Activated B cell treated with CpG ODN at 0.5 μM for 24 hours (primary cell): ENCODE measurements at regions not wholly inside any gene's neighbourhood (a gene's known extent, or its start where the extent isn't known, plus 50 kb on each side); places are given as distances from the start of the nearest gene placed in this dataset.

ENCODE experiments used
- ATAC-seq: fragments of 200-7000 bp; cut with Tn5 transposase; one replicate; pipeline ENCODE4 v1.10.0; 2021; ENCODE audit warnings: low read depth, mild to moderate bottlenecking, moderate library complexity
- CTCF ChIA-PET: fragments of 350-600 bp; sonication (Branson Sonifier 250); formaldehyde crosslinking; loops from one replicate; lab custom pipeline; 2021; ENCODE audit warnings: antibody characterized with exemption; lab: Charles Lee
- POLR2A ChIA-PET: fragments of 350-600 bp; sonication (Branson Sonifier 250); formaldehyde crosslinking; loops from one replicate; lab custom pipeline; 2021; ENCODE audit warnings: antibody characterized with exemption; lab: Charles Lee
- DNase-seq: peaks from one replicate; pipeline ENCODE4 v3.0.0; 2022
- H3K27ac Mint-ChIP-seq: one replicate; pipeline ENCODE4 v1.8.0; 2020; ENCODE audit warnings: mixed read lengths
- H3K27me3 Mint-ChIP-seq: one replicate; pipeline ENCODE4 v1.8.0; 2021; ENCODE audit warnings: mixed read lengths
- H3K36me3 Mint-ChIP-seq: one replicate; pipeline ENCODE4 v1.8.0; 2021; ENCODE audit warnings: low read depth, mixed read lengths
- H3K4me1 Mint-ChIP-seq: one replicate; pipeline ENCODE4 v1.8.0; 2021; ENCODE audit warnings: mixed read lengths
- H3K4me3 Mint-ChIP-seq: one replicate; pipeline ENCODE4 v1.8.0; 2020; ENCODE audit warnings: mild to moderate bottlenecking, mixed read lengths
- H3K9me3 Mint-ChIP-seq: one replicate; pipeline ENCODE4 v1.8.0; 2020; ENCODE audit warnings: mixed read lengths
- intact Hi-C: fragments of 100-400 bp; cut with micrococcal nuclease; formaldehyde crosslinking; loops from one replicate; pipeline ENCODE4 v1.15.1; 2024
- TF ChIP-seq, protein P1 (sequence below): fragments of 200-600 bp; IDR thresholded peaks from one replicate; pipeline ENCODE4 v1.8.0; 2022; ENCODE audit warnings: antibody characterized with exemption, mild to moderate bottlenecking

DNA sequence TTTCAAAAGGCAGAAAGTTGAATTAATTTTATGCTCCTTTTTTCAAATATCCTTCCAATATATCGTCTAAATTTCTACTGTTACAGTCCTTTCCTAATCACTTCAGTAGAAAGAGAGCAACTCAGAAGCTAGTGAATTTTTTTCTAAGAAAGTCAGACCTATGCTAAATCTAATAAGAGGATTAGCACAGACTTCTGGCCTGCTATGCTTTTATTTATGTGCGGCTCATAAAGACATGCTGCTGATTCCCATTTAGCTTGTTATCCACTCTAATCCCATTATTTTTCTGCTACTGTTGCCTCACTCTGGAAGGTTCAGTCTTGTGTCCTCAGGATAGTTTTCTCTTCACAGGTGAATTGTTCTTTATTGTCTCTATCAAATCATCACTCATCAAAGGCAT, 473.5 kb upstream of the FAM241A start:
- DNase-seq, result no peak
- Mint-ChIP-seq H3K4me3 (no peak overlapping the region), H3K27me3 (no peaks in the 10 kb centered on the region), H3K36me3 (no peaks in the 10 kb centered on the region), H3K4me1 (no peaks in the 10 kb centered on the region), H3K27ac (no peak overlapping the region), H3K9me3 (no peaks in the 10 kb centered on the region)
- ChIA-PET CTCF (no interaction called here), POLR2A (no interaction called here)
- no peak for ATAC-seq
- TF ChIP-seq, protein P1, sequence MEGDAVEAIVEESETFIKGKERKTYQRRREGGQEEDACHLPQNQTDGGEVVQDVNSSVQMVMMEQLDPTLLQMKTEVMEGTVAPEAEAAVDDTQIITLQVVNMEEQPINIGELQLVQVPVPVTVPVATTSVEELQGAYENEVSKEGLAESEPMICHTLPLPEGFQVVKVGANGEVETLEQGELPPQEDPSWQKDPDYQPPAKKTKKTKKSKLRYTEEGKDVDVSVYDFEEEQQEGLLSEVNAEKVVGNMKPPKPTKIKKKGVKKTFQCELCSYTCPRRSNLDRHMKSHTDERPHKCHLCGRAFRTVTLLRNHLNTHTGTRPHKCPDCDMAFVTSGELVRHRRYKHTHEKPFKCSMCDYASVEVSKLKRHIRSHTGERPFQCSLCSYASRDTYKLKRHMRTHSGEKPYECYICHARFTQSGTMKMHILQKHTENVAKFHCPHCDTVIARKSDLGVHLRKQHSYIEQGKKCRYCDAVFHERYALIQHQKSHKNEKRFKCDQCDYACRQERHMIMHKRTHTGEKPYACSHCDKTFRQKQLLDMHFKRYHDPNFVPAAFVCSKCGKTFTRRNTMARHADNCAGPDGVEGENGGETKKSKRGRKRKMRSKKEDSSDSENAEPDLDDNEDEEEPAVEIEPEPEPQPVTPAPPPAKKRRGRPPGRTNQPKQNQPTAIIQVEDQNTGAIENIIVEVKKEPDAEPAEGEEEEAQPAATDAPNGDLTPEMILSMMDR, result no peak
- intact Hi-C loops, result no loop called here

DNA sequence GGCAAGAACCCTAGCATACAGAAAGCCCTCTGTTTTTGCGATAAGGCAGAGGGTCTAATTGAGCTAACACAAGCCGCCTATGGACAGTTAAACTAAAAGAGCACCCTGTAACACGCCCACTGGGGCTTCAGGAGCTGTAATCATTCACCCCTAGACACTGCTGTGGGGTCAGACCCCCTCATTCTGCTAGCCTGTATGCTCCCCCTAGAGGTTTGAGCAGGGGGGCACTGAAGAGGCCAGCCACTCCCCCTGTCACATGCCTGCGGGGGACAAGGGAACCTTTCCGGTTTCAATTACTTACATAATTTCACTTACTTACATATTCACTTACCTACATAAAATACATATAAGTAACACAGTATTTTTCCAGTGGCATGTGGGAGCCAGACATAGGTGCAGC, 469.5 kb upstream of the FAM241A start:
- Mint-ChIP-seq H3K27ac (no peak overlapping the region), H3K9me3 (no peaks in the 10 kb centered on the region), H3K4me3 (no peak overlapping the region), H3K27me3 (no peaks in the 10 kb centered on the region), H3K36me3 (no peaks in the 10 kb centered on the region), H3K4me1 (no peaks in the 10 kb centered on the region)
- ChIA-PET CTCF (no interaction called here), POLR2A (no interaction called here)
- no peak for DNase-seq
- TF ChIP-seq, protein P1, result no peak
- ATAC-seq, result no peak
- intact Hi-C loops, result no loop called here

DNA sequence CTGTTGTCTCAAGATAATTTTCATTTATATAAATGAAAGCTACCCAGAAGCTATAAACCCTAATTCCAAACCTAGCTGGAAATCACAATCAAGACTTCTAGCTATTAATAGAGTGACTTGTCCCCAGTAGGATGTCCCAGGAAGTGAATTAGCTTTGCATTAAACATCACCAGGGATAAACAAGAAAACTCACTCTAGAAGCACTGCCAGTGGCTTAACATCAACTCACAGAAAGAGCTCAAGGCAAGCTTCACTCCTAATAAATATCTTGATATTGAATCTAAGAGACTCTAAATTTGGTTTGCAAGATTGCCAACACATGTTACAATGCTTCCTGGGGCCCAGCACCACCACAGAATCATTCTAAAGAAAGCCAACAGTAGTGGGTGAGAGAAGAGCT, 468.7 kb upstream of the FAM241A start:
- Mint-ChIP-seq H3K27ac (no peak overlapping the region), H3K4me3 (no peak overlapping the region), H3K36me3 (no peaks in the 10 kb centered on the region), H3K4me1 (no peaks in the 10 kb centered on the region), H3K9me3 (no peaks in the 10 kb centered on the region), H3K27me3 (no peaks in the 10 kb centered on the region)
- intact Hi-C loops, result no loop called here
- no peak for ATAC-seq
- no peak for DNase-seq
- TF ChIP-seq, protein P1, result no peak
- ChIA-PET CTCF (interaction anchor here (0.6 kb wide), 1 partner anchor 32 kb away, joined by 3 read pairs; no protein-coding TSS in a partner anchor), POLR2A (no interaction called here)

DNA sequence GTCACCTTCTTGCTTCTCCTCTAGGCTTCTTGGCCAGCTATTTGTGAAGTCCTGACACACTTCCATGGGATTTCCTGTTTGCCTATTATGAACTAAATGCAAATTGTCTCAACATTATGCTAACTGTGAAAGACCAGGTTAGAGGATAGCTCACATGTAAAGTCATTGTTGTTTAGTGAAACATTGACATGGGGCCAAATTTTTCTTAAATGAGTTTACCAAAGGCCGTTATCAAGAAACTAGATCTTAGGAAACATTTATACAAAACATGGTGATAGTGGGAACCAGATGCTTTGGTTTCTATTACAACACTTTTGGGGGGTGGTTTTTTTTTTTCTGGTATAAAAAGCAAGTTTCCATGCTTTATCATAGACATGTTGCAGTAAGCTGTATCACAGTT, 466.8 kb upstream of the FAM241A start:
- no peaks in the 10 kb centered on the region for H3K9me3 Mint-ChIP-seq
- TF ChIP-seq, protein P1, result no peak
- H3K4me3 Mint-ChIP-seq, result no peak overlapping the region
- POLR2A ChIA-PET, result no interaction called here
- intact Hi-C loops, result no loop called here
- no peaks in the 10 kb centered on the region for H3K36me3 Mint-ChIP-seq
- no peak for DNase-seq
- H3K4me1 Mint-ChIP-seq, result no peaks in the 10 kb centered on the region
- no peak for ATAC-seq
- CTCF ChIA-PET, result no interaction called here
- no peaks in the 10 kb centered on the region for H3K27me3 Mint-ChIP-seq
- H3K27ac Mint-ChIP-seq, result no peak overlapping the region

DNA sequence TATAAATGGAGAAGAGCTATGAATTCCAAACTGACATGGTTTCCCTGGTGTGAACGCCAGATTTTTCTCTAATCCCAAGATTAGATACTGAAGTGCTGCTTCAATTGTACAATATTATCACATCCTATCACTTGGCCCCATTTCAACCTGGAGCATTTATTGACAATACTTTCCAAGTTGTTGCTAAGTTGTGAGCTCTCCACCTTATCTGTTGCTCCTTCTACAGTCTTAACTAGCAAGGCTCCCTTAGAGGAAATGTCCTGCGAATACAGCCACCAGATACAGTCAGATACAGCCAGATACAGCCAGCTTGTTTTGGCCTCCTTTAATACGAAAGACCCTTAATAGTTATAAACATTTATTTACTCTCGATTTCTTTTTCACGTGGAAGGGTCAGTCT, 466.3 kb upstream of the FAM241A start:
- Mint-ChIP-seq H3K9me3 (no peaks in the 10 kb centered on the region), H3K4me1 (no peaks in the 10 kb centered on the region), H3K36me3 (no peaks in the 10 kb centered on the region), H3K4me3 (no peak overlapping the region), H3K27me3 (no peaks in the 10 kb centered on the region), H3K27ac (no peak overlapping the region)
- ATAC-seq (no peak), DNase-seq (no peak)
- CTCF ChIA-PET, result no interaction called here
- TF ChIP-seq, protein P1, result no peak
- POLR2A ChIA-PET, result no interaction called here
- intact Hi-C loops, result no loop called here
